Progenitor cell of endocrine pancreas (in vitro differentiated cells): ENCODE measurements at regions not wholly inside any gene's neighbourhood (a gene's known extent, or its start where the extent isn't known, plus 50 kb on each side); places are given as distances from the start of the nearest gene placed in this dataset.
"Not testable (repeated sequence)": the region's sequence is repeated elsewhere in the genome, so short reads cannot be mapped to it uniquely, and the experiment has no call there.

ENCODE experiments used
- DNase-seq: peaks from one replicate; pipeline ENCODE4 v3.0.0; 2021; ENCODE audit warnings: low spot score; ENCODE audit not compliant: unreplicated experiment
- H3K27ac Mint-ChIP-seq: 2 replicates; pipeline ENCODE4 v1.8.0; 2021; ENCODE audit warnings: mild to moderate bottlenecking, moderate library complexity, mixed read lengths
- H3K27me3 Mint-ChIP-seq: 2 replicates; pipeline ENCODE4 v1.8.0; 2021; ENCODE audit warnings: mixed read lengths
- H3K36me3 Mint-ChIP-seq: 2 replicates; pipeline ENCODE4 v1.8.0; 2022; ENCODE audit warnings: mixed read lengths; ENCODE audit not compliant: insufficient read depth
- H3K4me1 Mint-ChIP-seq: 2 replicates; pipeline ENCODE4 v1.8.0; 2021; ENCODE audit warnings: low read depth, mixed read lengths
- H3K4me3 Mint-ChIP-seq: 2 replicates; pipeline ENCODE4 v1.8.0; 2021; ENCODE audit warnings: low read depth, mild to moderate bottlenecking, moderate library complexity, mixed read lengths
- H3K9me3 Mint-ChIP-seq: 2 replicates; pipeline ENCODE4 v1.8.0; 2021; ENCODE audit warnings: low read depth, mixed read lengths
- CTCF ChIP-seq: fragments of 200-600 bp; sonication (generic); IDR thresholded peaks from one replicate; pipeline ENCODE4 v1.5.0; 2021; ENCODE audit warnings: antibody characterized with exemption, mild to moderate bottlenecking; ENCODE audit not compliant: unreplicated experiment

GRCh38 chr3:18703798-18704197 lies 278.7 kb upstream of the SATB1 start:
- Mint-ChIP-seq H3K36me3 (no peaks in the 10 kb centered on the region), H3K27me3 (no peaks in the 10 kb centered on the region), H3K27ac (no peak overlapping the region), H3K4me3 (no peak overlapping the region), H3K9me3 (peaks cover 31% of the 10 kb centered on the region), H3K4me1 (no peaks in the 10 kb centered on the region)
- DNase-seq: no peak
- no peak for TF ChIP-seq CTCF

- H3K4me1 Mint-ChIP-seq, H3K27me3 Mint-ChIP-seq, H3K9me3 Mint-ChIP-seq, DNase-seq, H3K27ac Mint-ChIP-seq, H3K36me3 Mint-ChIP-seq: not testable (repeated sequence)
- peak overlapping the region; percentile 54 for H3K4me3 Mint-ChIP-seq
Observed at GRCh38 chr3:18693588-18694329, 268.6 kb upstream of the SATB1 start.

GRCh38 chr3:18687286-18687685 lies 262.1 kb upstream of the SATB1 start:
- Mint-ChIP-seq H3K4me1 (no peaks in the 10 kb centered on the region), H3K27me3 (no peaks in the 10 kb centered on the region), H3K9me3 (peaks cover 4% of the 10 kb centered on the region), H3K4me3 (no peak overlapping the region), H3K36me3 (no peaks in the 10 kb centered on the region), H3K27ac (no peak overlapping the region)
- no peak for DNase-seq
- no peak for TF ChIP-seq CTCF

- H3K27ac Mint-ChIP-seq: no peak overlapping the region
- no peak for DNase-seq
- no peaks in the 10 kb centered on the region for H3K27me3 Mint-ChIP-seq
- no peaks in the 10 kb centered on the region for H3K36me3 Mint-ChIP-seq
- H3K4me3 Mint-ChIP-seq: no peak overlapping the region
- H3K9me3 Mint-ChIP-seq: peaks cover 4% of the 10 kb centered on the region
- H3K4me1 Mint-ChIP-seq: no peaks in the 10 kb centered on the region
- no peak for TF ChIP-seq CTCF
Observed at GRCh38 chr3:18683900-18684299, 258.8 kb upstream of the SATB1 start.

- no peaks in the 10 kb centered on the region for H3K27me3 Mint-ChIP-seq
- no peak for DNase-seq
- H3K9me3 Mint-ChIP-seq: peaks cover 4% of the 10 kb centered on the region
- H3K4me1 Mint-ChIP-seq: no peaks in the 10 kb centered on the region
- no peak overlapping the region for H3K4me3 Mint-ChIP-seq
- no peak overlapping the region for H3K27ac Mint-ChIP-seq
- no peak for TF ChIP-seq CTCF
- H3K36me3 Mint-ChIP-seq: no peaks in the 10 kb centered on the region
Observed at GRCh38 chr3:18681818-18682345, 256.7 kb upstream of the SATB1 start.

- Mint-ChIP-seq H3K27ac (no peak overlapping the region), H3K27me3 (no peaks in the 10 kb centered on the region), H3K9me3 (peaks cover 4% of the 10 kb centered on the region), H3K4me3 (no peak overlapping the region), H3K36me3 (no peaks in the 10 kb centered on the region), H3K4me1 (no peaks in the 10 kb centered on the region)
- no peak for TF ChIP-seq CTCF
- DNase-seq: no peak
Observed at GRCh38 chr3:18680758-18681157, 255.6 kb upstream of the SATB1 start.
